NCI-H2081 (cell line): ENCODE measurements at regions not wholly inside any gene's neighbourhood (a gene's known extent, or its start where the extent isn't known, plus 50 kb on each side); places are given as distances from the start of the nearest gene placed in this dataset.

Source experiments
- DNase-seq, 2 experiments: peaks; one replicate each; lab custom pipeline; 2025; lab: John Stamatoyannopoulos, UW

- no peak for DNase-seq
These were observed 62.0 kb downstream of the HFE start for GRCh38 chr6:26149240-26149639.

- no peak for DNase-seq
These were observed 65.2 kb downstream of the HFE start for GRCh38 chr6:26152226-26153101.

- DNase-seq = peak in 1 of 2 experiments; percentile 59
These were observed 68.1 kb downstream of the HFE start for GRCh38 chr6:26155061-26155930.

DNA sequence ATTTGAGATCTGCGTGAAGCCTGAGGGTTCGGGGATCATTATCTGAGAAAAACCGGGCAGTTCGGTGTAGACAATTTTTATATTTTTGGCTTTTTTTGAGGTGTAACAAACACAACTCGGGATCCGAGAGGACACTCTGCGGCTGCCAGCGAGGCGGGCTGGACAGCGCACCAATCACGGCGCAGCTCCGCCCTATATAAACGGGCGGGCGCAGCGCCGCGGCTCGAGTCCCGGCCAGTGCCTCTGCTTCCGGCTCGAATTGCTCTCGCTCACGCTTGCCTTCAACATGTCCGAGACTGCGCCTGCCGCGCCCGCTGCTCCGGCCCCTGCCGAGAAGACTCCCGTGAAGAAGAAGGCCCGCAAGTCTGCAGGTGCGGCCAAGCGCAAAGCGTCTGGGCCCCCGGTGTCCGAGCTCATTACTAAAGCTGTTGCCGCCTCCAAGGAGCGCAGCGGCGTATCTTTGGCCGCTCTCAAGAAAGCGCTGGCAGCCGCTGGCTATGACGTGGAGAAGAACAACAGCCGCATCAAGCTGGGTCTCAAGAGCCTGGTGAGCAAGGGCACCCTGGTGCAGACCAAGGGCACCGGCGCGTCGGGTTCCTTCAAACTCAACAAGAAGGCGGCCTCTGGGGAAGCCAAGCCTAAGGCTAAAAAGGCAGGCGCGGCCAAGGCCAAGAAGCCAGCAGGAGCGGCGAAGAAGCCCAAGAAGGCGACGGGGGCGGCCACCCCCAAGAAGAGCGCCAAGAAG lies 69.0 kb downstream of the HFE start:
- DNase-seq = peak; percentile 84 to 93

- peak; percentile 69 to 81 for DNase-seq
These were observed 69.6 kb downstream of the HFE start for GRCh38 chr6:26156850-26157250.

- peak; percentile 94 to 98 for DNase-seq
These were observed 70.2 kb downstream of the HFE start for GRCh38 chr6:26157251-26158075.

- DNase-seq = no peak
These were observed 70.9 kb downstream of the HFE start for GRCh38 chr6:26158076-26158580.

- DNase-seq = peak; percentile 32 to 48
These were observed 71.5 kb downstream of the HFE start for GRCh38 chr6:26158581-26159356.

GRCh38 chr6:26159357-26160273 lies 72.4 kb downstream of the HFE start:
- peak in 1 of 2 experiments; percentile 36 for DNase-seq

- no peak for DNase-seq
These were observed 74.1 kb downstream of the HFE start for GRCh38 chr6:26161322-26161721.

GRCh38 chr6:26162399-26162798 lies 75.2 kb downstream of the HFE start:
- no peak for DNase-seq

DNA sequence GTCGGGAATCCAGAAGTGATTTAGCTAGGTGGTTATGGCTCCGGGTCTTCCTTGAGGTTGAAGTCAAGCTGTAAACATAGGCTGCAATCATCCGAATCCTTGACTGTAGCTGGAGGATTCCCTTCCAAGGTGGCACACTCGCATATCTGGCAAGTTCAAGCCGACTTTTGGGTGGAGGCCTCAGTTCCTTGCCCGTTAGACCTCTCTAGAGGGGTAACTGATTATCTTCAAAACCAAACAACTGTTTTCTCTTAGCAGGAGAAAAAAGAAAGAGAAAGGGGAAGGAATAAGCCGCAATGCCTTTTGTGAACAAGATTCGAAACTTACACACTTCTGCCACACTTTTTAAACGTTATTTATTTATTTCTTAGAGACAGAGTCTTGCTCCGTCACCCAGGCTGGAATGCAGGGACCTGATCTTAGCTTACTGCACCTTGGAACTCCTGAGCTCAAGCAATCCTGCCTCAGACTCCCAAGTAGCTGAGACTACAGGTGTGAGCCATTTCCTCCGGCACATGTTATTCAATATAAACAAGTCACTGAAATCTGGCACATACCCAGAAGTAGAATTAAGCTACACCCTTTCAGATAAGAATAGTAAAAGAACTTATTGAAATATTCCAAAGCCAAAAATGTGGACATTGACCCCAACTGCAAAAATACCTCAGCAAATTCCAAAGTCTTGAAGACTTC lies 76.3 kb downstream of the HFE start:
- DNase-seq = no peak

- DNase-seq = no peak
These were observed 76.9 kb downstream of the HFE start for GRCh38 chr6:26164120-26164505.

GRCh38 chr6:26165261-26165790 lies 78.1 kb downstream of the HFE start:
- DNase-seq = no peak

DNA sequence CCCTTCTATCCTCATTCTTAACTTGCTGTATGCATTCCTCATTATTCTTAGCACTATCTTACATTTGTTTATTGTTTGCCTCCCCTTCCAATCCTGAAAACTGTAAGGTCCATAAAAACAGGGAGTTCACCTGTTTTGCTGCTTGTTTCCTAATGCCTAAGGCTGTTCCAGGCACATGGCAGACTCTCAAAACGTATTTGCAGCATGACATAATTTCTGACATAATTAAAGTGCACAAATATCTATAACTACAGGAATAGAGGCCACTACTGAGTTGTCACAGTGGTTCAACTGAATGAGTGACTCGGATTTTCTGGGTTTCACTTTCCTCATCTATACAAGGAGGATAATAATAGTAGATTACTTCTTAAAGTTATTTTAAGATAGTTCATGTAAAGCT lies 83.0 kb downstream of the HFE start:
- DNase-seq = peak in 1 of 2 experiments; percentile 20

DNA sequence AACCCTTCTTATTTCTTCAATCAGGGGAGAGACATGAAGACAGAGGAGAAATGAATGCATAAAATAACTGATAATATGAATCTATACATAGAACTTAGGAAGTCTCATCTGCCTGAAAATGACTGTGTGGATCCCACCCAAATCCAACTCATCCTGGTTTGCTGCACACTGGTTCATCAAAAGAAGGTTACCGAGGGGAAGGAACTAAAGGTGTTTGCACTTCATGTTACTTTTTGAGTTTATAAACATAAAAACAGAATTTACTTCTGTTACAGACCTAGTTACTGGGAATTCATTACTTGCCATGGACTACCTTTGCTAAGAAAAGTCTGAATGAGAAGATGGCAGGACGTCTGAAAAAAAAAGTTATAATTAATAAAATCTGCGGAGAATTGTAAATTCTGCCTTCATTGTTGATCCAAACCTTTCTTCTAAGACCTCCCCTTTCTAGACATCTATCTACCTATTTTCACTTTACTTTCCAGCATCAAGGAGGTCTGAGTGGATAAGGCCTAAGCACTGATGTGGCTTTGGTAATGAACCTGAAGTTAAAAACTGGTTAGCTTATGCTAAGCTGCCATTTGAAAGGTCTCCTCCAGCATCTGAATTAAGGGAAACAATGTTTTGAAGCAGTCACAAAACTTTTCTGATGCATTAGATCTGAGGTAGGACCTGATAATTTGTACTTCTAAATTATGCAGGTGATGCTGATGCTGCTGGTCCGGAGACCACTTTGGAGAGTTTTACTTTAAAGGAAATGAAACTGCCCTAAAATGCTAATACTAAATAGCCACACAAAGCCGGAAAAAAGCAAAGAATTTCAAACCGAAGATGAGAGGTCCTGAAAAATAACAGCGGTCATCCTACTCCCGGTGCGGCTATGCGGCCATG lies 84.0 kb downstream of the HFE start:
- no peak for DNase-seq

- peak in 1 of 2 experiments; percentile 53 for DNase-seq
These were observed 85.4 kb downstream of the HFE start for GRCh38 chr6:26172608-26172968.

DNA sequence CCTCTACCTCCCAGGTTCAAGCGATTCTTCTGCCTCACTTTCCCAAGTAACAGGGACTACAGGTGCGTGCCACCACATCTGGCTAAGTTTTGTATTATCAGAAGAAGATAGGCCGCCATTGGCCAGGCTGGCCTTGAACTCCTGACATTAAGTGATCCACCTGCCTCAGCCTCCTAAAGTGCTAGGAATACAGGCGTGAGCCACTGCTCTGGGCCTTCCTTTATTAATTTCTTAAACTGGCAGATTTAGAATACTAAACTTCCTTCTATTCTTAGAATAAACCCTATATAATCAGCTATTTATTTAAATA lies 86.6 kb downstream of the HFE start:
- no peak for DNase-seq
